GM20000 (cell line): ENCODE measurements at regions not wholly inside any gene's neighbourhood (a gene's known extent, or its start where the extent isn't known, plus 50 kb on each side); places are given as distances from the start of the nearest gene placed in this dataset.

ENCODE experiments used
- DNase-seq: peaks from one replicate; pipeline ENCODE4 v3.0.0; 2012; ENCODE audit warnings: low spot score
- CTCF ChIP-seq: IDR thresholded peaks from 2 replicates; pipeline ENCODE4 v1.5.1; 2012; ENCODE audit warnings: mild to moderate bottlenecking, control low read depth; ENCODE audit errors: extremely low read depth, missing control alignments

GRCh38 chr5:68669864-68670575 lies 423.8 kb upstream of the SLC30A5 start:
- no peak for TF ChIP-seq CTCF
- DNase-seq = no peak

GRCh38 chr5:68673106-68673822 lies 420.6 kb upstream of the SLC30A5 start:
- no peak for TF ChIP-seq CTCF
- no peak for DNase-seq

- no peak for TF ChIP-seq CTCF
- no peak for DNase-seq
Measured at GRCh38 chr5:68673823-68674180, 420.0 kb upstream of the SLC30A5 start.

DNA sequence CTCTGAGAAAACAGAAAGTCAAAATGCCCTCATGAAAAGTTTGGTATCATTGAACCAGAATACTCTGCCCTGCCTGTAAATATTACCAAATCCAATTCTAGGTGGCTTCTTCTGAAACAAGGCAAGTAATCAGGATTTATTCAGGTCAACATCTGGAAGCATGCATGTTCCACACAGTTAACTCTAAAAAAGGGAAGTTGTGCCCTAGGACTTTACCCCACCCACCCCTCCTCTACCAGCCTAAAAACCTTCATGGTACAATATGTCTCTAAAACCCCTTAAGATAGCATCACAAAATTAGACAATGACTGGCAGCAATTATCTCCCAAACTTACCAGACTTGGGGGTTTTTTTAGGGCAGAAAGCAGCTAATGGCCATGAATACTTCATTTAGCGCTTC lies 414.8 kb upstream of the SLC30A5 start:
- DNase-seq = no peak
- TF ChIP-seq CTCF = no peak

DNA sequence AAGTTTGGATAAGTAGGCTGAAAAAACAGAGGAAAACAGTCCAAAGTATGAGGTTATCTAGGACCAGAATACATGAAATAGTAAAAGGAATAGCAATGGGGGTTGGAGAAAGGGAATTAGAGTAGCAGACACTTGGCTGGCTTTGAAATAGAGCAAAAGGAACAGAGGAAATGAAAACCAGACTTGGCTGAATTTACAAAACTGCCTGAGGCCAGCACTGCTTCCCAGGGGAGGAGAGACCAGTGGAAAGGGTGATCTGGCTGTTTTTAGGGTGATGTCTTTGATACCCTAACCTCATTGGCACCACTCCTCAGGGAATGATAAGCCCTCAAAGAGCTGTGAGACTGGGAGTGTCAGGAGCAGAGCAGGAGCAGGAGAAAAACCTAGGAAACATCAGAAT lies 413.4 kb upstream of the SLC30A5 start:
- TF ChIP-seq CTCF = no peak
- DNase-seq = no peak

GRCh38 chr5:68681929-68682328 lies 411.9 kb upstream of the SLC30A5 start:
- no peak for DNase-seq

More at GRCh38 chr5:68681929-68682328, 411.9 kb upstream of the SLC30A5 start:
- TF ChIP-seq CTCF = no peak
